Mammary epithelial cell (primary cell): ENCODE measurements at regions not wholly inside any gene's neighbourhood (a gene's known extent, or its start where the extent isn't known, plus 50 kb on each side); places are given as distances from the start of the nearest gene placed in this dataset.

Experiments used
- EZH2 ChIP-seq: IDR thresholded peaks from 2 replicates; pipeline ENCODE4 v1.6.1; 2012; ENCODE audit warnings: low read length, inconsistent platforms, borderline replicate concordance
- TF ChIP-seq, protein P1 (sequence below), 2 donors: IDR thresholded peaks in 1 of 2; conservative IDR thresholded peaks in 1 of 2; 2 replicates each; pipeline ENCODE4 v1.5.1; 2011 to 2012; ENCODE audit warnings: inconsistent platforms in 2 of 2, low read length in 2 of 2, mild to moderate bottlenecking in 2 of 2, control low read depth in 1 of 2, low read depth in 1 of 2; ENCODE audit not compliant: insufficient read depth in 1 of 2; ENCODE audit errors: extremely low read depth in 1 of 2

DNA sequence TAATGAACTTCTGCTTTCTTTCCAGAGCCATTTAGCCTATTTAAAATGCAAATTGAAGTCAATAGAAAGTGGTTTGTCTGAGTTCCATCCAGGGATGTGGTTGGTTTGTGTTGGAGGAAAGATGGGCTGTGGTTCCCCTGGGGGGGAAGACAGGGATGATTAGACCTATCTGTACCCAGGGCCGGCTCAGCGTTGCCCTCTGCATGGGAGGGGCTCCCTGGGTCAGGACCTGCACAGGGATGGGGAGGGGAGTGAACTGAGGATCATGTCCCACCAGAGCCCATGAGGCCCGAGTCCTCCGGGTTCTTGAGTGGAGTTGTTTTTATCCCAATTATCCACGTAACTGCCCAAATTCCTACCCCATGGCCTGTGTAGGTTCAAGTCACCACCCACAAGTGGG, 76.9 kb upstream of the SFSWAP start:
- TF ChIP-seq, protein P1, sequence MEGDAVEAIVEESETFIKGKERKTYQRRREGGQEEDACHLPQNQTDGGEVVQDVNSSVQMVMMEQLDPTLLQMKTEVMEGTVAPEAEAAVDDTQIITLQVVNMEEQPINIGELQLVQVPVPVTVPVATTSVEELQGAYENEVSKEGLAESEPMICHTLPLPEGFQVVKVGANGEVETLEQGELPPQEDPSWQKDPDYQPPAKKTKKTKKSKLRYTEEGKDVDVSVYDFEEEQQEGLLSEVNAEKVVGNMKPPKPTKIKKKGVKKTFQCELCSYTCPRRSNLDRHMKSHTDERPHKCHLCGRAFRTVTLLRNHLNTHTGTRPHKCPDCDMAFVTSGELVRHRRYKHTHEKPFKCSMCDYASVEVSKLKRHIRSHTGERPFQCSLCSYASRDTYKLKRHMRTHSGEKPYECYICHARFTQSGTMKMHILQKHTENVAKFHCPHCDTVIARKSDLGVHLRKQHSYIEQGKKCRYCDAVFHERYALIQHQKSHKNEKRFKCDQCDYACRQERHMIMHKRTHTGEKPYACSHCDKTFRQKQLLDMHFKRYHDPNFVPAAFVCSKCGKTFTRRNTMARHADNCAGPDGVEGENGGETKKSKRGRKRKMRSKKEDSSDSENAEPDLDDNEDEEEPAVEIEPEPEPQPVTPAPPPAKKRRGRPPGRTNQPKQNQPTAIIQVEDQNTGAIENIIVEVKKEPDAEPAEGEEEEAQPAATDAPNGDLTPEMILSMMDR (conservative IDR thresholded peaks at IDR 0.05 in 1 of 2, IDR thresholded peaks at IDR 0.05 in 1 of 2; ENCODE audit: extremely low read depth in 1 of 2, insufficient read depth in 1 of 2, low read depth in 1 of 2, low read length in 2 of 2) = no peak
- no peak for TF ChIP-seq EZH2
